ENCODE measurements at regions not wholly inside any gene's neighbourhood (a gene's known extent, or its start where the extent isn't known, plus 50 kb on each side); places are given as distances from the start of the nearest gene placed in this dataset.
"Not testable (repeated sequence)": the region's sequence is repeated elsewhere in the genome, so short reads cannot be mapped to it uniquely, and the experiment has no call there.

DNA sequence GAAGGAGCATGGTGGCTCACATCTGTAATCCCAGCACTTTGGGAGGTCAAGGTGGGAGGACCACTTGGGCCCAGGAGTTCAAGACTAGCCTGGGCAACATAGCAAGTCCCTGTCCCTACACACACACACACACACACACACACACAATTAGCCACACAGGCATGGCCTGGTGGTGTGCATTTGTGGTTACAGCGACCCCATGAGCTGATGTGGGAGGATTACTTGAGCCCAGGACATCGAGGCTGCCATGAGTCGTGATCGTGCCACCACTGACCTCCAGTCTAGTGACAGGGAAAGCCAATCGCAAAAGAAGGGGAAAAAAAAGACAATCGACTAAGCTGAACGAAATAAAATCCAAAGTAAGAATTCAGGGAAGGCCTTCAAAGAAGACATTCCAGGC lies 67.9 kb downstream of the TBX3 start:
- no peak for DNase-seq (ENCODE audit: low read depth)

DNA sequence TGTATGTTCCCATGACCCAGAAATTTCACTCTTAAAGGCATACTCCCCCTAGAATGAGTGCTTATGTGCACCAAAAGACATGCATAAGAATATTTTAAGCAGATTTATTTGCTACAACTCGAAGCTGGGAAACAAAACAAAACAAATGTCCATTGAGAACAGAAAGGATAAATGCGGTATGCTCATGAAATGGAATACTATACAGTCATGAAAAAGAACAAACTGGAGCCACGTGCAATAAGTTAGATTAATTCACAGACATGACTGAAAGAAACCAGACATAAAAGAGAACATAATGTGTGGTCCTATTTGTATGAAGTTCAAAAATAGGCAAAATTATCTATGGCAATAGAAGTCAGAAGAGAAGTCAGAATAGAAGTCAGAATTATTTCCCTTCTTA lies 69.9 kb downstream of the TBX3 start:
- DNase-seq (ENCODE audit: low read depth), result no peak

- DNase-seq (ENCODE audit: low read depth), result no peak
Observed at GRCh38 chr12:114612062-114612461, 71.9 kb downstream of the TBX3 start.

GRCh38 chr12:114611145-114612018 lies 72.6 kb downstream of the TBX3 start:
- DNase-seq (ENCODE audit: low read depth), result no peak

DNA sequence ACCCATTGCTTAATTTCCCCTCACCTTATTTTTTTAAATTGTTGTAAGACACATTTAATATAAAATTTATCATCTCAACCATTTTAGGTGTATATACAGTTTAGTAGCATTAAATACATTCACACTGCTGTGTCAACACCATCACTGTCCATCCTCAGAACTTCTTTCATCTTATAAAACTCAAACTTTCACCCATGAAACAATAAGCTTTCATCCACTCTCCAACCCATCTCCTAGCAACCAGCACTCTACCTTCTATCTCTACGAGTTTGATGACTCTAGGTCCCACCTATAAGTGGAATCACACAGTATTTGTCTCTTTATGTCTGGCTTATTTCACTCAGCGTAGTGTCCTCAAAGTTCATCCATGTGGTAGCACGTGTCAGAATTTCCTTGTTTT lies 75.5 kb downstream of the TBX3 start:
- DNase-seq (ENCODE audit: low read depth), result no peak

DNA sequence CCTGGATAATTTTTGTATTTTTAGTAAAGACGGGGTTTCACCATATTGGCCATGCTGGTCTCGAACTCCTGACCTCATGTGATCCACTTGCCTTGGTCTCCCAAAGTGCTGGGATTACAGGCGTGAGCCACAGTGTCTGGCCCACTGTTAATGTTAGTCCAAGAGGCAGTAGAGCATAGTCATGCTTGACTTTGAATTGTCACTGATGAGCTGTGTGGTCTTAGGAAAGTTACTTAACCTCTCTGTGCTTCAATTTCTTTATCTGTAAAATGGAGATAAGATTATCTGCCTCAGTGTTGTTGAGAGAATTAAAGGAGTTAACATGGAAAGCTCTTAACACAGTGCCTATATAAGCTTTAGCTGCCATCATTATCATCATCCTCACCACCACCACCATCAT lies 78.1 kb downstream of the TBX3 start:
- no peak for DNase-seq (ENCODE audit: low read depth)

DNA sequence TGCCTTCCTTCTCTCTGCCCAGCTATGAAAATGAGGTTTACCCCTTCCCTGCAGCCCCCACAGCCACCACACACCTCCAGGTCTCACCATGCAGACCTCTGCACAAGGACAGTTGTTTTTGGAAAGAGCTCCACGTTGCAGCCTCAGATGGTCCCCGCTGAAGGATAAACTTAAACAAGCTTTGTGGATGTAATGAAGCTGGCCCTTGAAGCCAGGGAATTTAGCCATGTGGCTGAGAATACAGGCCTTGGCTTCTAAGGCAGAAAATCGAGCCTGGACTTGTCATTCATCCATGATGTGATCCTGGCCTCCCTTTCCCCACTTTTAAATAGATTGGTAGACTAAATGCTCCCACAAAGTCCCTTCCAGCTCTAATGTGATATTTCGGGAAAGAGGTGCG lies 79.4 kb downstream of the TBX3 start:
- DNase-seq (ENCODE audit: low read depth), result no peak

DNA sequence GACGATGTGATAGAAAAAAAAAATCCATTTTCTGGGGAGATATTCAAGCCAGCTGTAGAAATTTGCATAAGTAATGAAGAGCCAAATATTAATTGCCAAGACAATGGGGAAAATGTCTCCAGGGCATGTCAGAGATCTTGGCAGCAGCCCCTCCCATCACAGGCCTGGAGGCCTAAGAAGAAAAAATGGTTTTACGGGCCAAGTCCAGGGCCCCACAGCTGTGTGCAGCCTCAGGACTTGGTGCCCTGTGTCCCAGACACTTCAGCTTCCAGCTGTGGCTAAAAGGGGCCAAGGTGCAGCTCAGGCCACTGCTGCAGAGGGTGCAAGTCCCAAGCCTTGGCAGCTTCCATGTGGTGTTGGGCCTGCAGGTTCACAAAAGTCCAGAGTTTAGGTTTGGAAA lies 83.4 kb downstream of the TBX3 start:
- not testable (repeated sequence) for DNase-seq (ENCODE audit: low read depth)

GRCh38 chr12:114598111-114598510 lies 85.9 kb downstream of the TBX3 start:
- no peak for DNase-seq (ENCODE audit: low read depth)

- no peak for DNase-seq (ENCODE audit: low read depth)
Observed at GRCh38 chr12:114592946-114593345, 91.0 kb downstream of the TBX3 start.

- DNase-seq (ENCODE audit: low read depth), result no peak
Observed at GRCh38 chr12:114588061-114588460, 95.9 kb downstream of the TBX3 start.

GRCh38 chr12:114580306-114580705 lies 103.7 kb downstream of the TBX3 start:
- no peak for DNase-seq (ENCODE audit: low read depth)

GRCh38 chr12:114579389-114579788 lies 104.6 kb downstream of the TBX3 start:
- DNase-seq (ENCODE audit: low read depth), result no peak

GRCh38 chr12:114562654-114563053 lies 121.3 kb downstream of the TBX3 start:
- DNase-seq (ENCODE audit: low read depth), result no peak

DNA sequence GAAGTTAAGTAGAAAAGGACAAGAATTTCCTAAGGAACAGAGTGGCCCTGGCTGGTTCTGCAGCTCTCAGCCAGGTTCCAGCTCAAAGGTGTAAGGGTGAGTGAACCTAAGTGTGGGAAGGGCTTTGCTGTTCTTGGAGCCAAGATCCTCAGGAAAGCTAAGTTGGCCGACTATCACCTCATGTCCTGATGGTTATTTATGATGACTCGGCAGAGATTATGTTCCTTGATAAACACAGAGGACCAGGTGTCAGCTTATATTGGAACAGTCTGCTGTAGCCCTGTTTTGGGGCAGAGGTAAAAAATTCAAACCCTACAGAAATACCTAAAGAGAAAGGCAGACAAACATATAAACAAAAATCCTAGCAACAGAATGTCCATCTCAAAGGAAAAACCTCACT lies 128.5 kb downstream of the TBX3 start:
- DNase-seq (ENCODE audit: low read depth), result no peak

DNA sequence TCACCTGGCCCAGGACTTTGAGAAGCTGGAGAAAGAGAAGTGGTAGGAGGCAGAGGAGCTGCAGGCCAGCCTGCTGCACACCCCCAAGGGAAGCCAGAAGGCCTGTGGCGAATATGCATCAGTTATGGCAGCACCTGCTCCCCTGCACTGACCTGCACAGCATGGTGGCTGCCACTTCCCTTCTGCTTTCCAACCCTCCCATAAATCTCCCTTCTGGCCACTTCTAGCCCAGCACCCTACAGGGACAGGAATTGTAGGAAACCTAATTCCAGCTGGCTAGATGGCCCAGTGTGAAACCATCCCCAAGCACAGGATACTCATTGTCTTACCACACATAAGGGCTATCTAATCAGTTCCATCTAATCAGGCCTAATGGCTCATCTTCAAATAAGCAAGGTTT lies 136.3 kb downstream of the TBX3 start:
- no peak for DNase-seq (ENCODE audit: low read depth)

GRCh38 chr12:114530417-114530816 lies 124.5 kb upstream of the TBX5 start:
- no peak for DNase-seq (ENCODE audit: low read depth)

GRCh38 chr12:114529966-114530365 lies 124.0 kb upstream of the TBX5 start:
- DNase-seq (ENCODE audit: low read depth), result no peak

GRCh38 chr12:114528766-114529165 lies 122.8 kb upstream of the TBX5 start:
- no peak for DNase-seq (ENCODE audit: low read depth)

DNA sequence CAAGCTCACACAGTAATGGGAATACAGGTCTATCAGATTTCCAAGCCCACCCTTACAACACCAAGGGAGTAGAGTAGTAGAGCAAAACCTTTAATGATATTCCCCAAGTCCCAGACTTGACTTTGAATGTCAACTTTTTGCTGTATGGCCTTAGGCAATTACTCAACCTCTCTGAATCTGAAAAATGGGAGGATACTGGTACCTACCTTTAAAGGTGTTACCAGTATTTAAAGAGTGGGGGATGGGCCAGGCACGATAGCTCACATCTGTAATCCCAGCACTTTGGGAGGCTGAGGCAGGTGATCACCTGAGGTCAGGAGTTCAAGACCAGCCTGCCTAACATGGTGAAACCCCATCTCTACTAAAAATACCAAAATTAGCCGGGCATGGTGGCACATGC lies 115.2 kb upstream of the TBX5 start:
- not testable (repeated sequence) for DNase-seq (ENCODE audit: low read depth)

DNA sequence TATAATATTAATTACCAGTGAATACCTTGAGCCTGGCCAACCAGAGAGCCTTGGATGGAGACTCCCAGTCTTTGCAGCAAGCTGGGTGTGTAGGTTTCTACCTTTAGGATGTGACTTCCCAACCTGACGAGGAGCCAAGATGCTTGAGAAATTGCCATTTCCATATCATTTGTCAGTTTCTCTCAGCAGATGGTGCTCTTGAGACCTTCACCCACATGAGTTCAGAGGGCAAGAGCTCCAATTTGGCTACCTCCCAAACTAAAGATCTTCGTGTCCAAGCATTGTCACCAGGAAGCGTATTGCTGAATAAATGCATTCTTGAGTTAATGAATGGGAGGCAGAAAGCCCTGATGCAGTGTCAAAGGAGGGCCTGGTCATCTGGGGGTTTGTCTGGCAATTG lies 106.4 kb upstream of the TBX5 start:
- no peak for DNase-seq (ENCODE audit: low read depth)

GRCh38 chr12:114508529-114509129 lies 102.7 kb upstream of the TBX5 start:
- peak; percentile 49 for DNase-seq (ENCODE audit: low read depth)

- DNase-seq (ENCODE audit: low read depth), result no peak
Observed at GRCh38 chr12:114506651-114507050, 100.7 kb upstream of the TBX5 start.

DNA sequence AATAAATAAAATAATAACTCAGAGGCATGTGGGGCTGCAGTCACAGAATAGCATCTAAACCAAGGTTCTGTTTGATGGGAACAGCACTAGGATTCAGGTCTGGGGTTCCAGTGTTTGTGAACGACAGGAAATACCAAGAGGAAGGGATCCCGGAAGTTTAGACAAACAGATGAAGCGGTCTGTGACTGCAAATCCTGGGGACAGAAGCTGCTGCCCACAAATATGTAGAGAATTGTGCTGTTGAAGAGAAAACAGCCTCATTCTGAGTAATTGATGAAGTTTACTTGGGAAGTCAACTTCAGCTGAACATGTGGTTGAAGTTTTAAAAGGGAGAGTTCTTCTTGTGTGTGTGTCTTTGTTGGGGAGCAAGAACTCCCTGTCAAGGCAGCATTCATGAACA lies 98.4 kb upstream of the TBX5 start:
- no peak for DNase-seq (ENCODE audit: low read depth)
